Testis (tissue), 2 donors: ENCODE measurements at regions not wholly inside any gene's neighbourhood (a gene's known extent, or its start where the extent isn't known, plus 50 kb on each side); places are given as distances from the start of the nearest gene placed in this dataset.

Experiments
- POLR2A ChIP-seq: fragments of 450-650 bp; IDR thresholded peaks from one replicate; pipeline ENCODE4 v1.6.1; 2017; ENCODE audit warnings: antibody characterized with exemption, mild to moderate bottlenecking, moderate library complexity
- TF ChIP-seq, protein P1 (sequence below), 3 experiments: fragments of 450-650 bp in 2 of 3; fragments of 200-600 bp in 1 of 3; sonication (generic) in 1 of 3; IDR thresholded peaks; one replicate each; pipeline ENCODE4 v1.5.1; 2016 to 2019; ENCODE audit warnings: antibody characterized with exemption in 3 of 3, mild to moderate bottlenecking in 2 of 3, moderate library complexity in 1 of 3

DNA sequence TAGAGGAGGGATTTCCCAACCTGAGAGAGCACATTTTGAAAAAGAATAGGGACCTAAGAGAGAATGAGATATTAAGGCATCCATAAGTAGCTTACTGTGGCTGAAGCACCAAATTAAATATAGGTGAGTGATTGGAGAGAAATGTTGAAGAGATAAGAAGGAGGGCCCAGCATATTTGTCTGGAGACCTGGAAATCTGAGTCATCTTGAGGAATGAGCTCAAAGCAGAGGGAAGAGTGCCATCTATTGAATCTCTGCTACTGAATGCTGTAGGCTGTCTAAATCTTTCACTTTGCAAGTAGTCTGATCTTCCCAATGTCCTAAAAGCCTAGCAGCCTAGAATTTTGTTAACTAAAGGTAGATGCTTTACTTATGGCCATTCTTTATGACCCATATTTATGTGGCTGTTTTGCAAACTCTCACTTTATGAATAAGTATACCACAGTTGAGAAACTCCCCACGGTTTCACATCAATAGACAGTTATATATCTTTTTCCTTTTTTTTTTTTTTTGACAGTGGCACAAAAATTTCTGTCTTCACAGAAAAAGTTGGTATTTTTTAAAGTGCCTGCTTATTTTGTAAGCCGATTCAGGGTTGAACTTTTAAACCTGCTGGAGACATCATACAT lies 2093.5 kb downstream of the LRRC4C start:
- TF ChIP-seq, protein P1, sequence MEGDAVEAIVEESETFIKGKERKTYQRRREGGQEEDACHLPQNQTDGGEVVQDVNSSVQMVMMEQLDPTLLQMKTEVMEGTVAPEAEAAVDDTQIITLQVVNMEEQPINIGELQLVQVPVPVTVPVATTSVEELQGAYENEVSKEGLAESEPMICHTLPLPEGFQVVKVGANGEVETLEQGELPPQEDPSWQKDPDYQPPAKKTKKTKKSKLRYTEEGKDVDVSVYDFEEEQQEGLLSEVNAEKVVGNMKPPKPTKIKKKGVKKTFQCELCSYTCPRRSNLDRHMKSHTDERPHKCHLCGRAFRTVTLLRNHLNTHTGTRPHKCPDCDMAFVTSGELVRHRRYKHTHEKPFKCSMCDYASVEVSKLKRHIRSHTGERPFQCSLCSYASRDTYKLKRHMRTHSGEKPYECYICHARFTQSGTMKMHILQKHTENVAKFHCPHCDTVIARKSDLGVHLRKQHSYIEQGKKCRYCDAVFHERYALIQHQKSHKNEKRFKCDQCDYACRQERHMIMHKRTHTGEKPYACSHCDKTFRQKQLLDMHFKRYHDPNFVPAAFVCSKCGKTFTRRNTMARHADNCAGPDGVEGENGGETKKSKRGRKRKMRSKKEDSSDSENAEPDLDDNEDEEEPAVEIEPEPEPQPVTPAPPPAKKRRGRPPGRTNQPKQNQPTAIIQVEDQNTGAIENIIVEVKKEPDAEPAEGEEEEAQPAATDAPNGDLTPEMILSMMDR (IDR thresholded peaks at IDR 0.05), result no peak
- no peak for TF ChIP-seq POLR2A
